ENCODE measurements at regions not wholly inside any gene's neighbourhood (a gene's known extent, or its start where the extent isn't known, plus 50 kb on each side); places are given as distances from the start of the nearest gene placed in this dataset.

GRCh38 chr14:61140872-61141271 lies 140.3 kb downstream of the TMEM30B start:
- no peaks in the 10 kb centered on the region for H3K4me1 ChIP-seq
- intact Hi-C loops (cut with DNase I; ENCODE audit: low total_unique reads): no loop called here
- no peak overlapping the region for H3K27ac ChIP-seq
- DNase-seq: no peak
- TF ChIP-seq CTCF (IDR thresholded peaks at IDR 0.05 in 8 of 11, conservative IDR thresholded peaks at IDR 0.05 in 3 of 11): no peak
- no peak for TF ChIP-seq POLR2A (IDR thresholded peaks at IDR 0.05)
- no peak for TF ChIP-seq POLR2AphosphoS5 (IDR thresholded peaks at IDR 0.05)
- H3K4me3 ChIP-seq: no peak overlapping the region
- peaks cover 0 to 33% (median 23%) of the 10 kb centered on the region in 8 donors for H3K9me3 ChIP-seq
- H3K27me3 ChIP-seq (replicated peaks in 1 of 7): no peaks in the 10 kb centered on the region
- H3K36me3 ChIP-seq: no peaks in the 10 kb centered on the region

GRCh38 chr14:61140271-61140670 lies 140.9 kb downstream of the TMEM30B start:
- Histone ChIP-seq H3K27ac (no peak overlapping the region), H3K27me3 (replicated peaks in 1 of 7) (no peaks in the 10 kb centered on the region), H3K9me3 (peaks cover 0 to 31% (median 23%) of the 10 kb centered on the region in 8 donors), H3K36me3 (no peaks in the 10 kb centered on the region), H3K4me3 (no peak overlapping the region), H3K4me1 (no peaks in the 10 kb centered on the region)
- DNase-seq: no peak
- TF ChIP-seq POLR2A (IDR thresholded peaks at IDR 0.05) (no peak), CTCF (IDR thresholded peaks at IDR 0.05 in 8 of 11, conservative IDR thresholded peaks at IDR 0.05 in 3 of 11) (no peak)
- WGBS, 5 donors: 77 to 85% (median 82%) methylated on average over 3 of the region's 3 CpGs
- intact Hi-C loops (cut with DNase I; ENCODE audit: low total_unique reads): no loop called here

- TF ChIP-seq POLR2AphosphoS5 (IDR thresholded peaks at IDR 0.05): no peak
- no peak for TF ChIP-seq CTCF (IDR thresholded peaks at IDR 0.05 in 8 of 11, conservative IDR thresholded peaks at IDR 0.05 in 3 of 11)
- no peak for TF ChIP-seq POLR2A (IDR thresholded peaks at IDR 0.05)
- no peaks in the 10 kb centered on the region for H3K4me1 ChIP-seq
- 68 to 78% (median 75%) methylated on average over 2 of the region's 2 CpGs for WGBS, 5 donors
Observed at GRCh38 chr14:61139006-61139599, 142.0 kb downstream of the TMEM30B start.

GRCh38 chr14:61132894-61133293 lies 148.2 kb downstream of the TMEM30B start:
- intact Hi-C loops (cut with DNase I; ENCODE audit: low total_unique reads): no loop called here
- no peak overlapping the region for H3K27ac ChIP-seq
- H3K27me3 ChIP-seq (replicated peaks in 1 of 7): peaks cover 0 to 5% (median 0%) of the 10 kb centered on the region in 7 donors
- no peak for DNase-seq
- TF ChIP-seq CTCF (IDR thresholded peaks at IDR 0.05 in 8 of 11, conservative IDR thresholded peaks at IDR 0.05 in 3 of 11) (no peak), POLR2AphosphoS5 (IDR thresholded peaks at IDR 0.05) (no peak), POLR2A (IDR thresholded peaks at IDR 0.05) (no peak)
- no peaks in the 10 kb centered on the region for H3K36me3 ChIP-seq
- H3K4me3 ChIP-seq: no peak overlapping the region
- H3K9me3 ChIP-seq: peaks cover 0 to 5% (median 0%) of the 10 kb centered on the region in 8 donors
- H3K4me1 ChIP-seq: no peaks in the 10 kb centered on the region
- WGBS, 5 donors: 53 to 73% (median 71%) methylated on average over 6 of the region's 6 CpGs

More at GRCh38 chr14:61139006-61139599, 142.0 kb downstream of the TMEM30B start:
- Histone ChIP-seq H3K9me3 (peaks cover 0 to 19% (median 11%) of the 10 kb centered on the region in 8 donors), H3K36me3 (no peaks in the 10 kb centered on the region), H3K27ac (no peak overlapping the region), H3K4me3 (no peak overlapping the region), H3K27me3 (replicated peaks in 1 of 7) (no peaks in the 10 kb centered on the region)
- intact Hi-C loops (cut with DNase I; ENCODE audit: low total_unique reads): no loop called here
- no peak for DNase-seq

Data from spleen (tissue), 11 donors.